Trophoblast cell (in vitro differentiated cells and primary cell): ENCODE measurements at regions not wholly inside any gene's neighbourhood (a gene's known extent, or its start where the extent isn't known, plus 50 kb on each side); places are given as distances from the start of the nearest gene placed in this dataset.

Experiments used
- DNase-seq, 2 donors: peaks; one replicate each; pipeline ENCODE4 v3.0.0-alpha.2; 2016
- H2AFZ ChIP-seq: 2 replicates; pipeline ENCODE4 v1.6.1; 2013; ENCODE audit warnings: low read length, moderate library complexity, mild to moderate bottlenecking; ENCODE audit not compliant: insufficient read depth, poor library complexity
- H2AK5ac ChIP-seq: 2 replicates; pipeline ENCODE4 v1.6.1; 2013; ENCODE audit warnings: mild to moderate bottlenecking, low read length
- H2BK120ac ChIP-seq: 2 replicates; pipeline ENCODE4 v1.6.1; 2013; ENCODE audit warnings: low read length, mild to moderate bottlenecking, moderate library complexity; ENCODE audit not compliant: insufficient read depth, poor library complexity
- H2BK12ac ChIP-seq: 2 replicates; pipeline ENCODE4 v1.6.1; 2013; ENCODE audit warnings: mild to moderate bottlenecking, low read length, moderate library complexity
- H2BK5ac ChIP-seq: 2 replicates; pipeline ENCODE4 v1.6.1; 2013; ENCODE audit warnings: low read length, low read depth, moderate library complexity, mild to moderate bottlenecking; ENCODE audit not compliant: poor library complexity
- H3K14ac ChIP-seq: 2 replicates; pipeline ENCODE4 v1.6.1; 2013; ENCODE audit warnings: mild to moderate bottlenecking, low read length
- H3K18ac ChIP-seq: 2 replicates; pipeline ENCODE4 v1.6.1; 2013; ENCODE audit warnings: mild to moderate bottlenecking, low read length
- H3K23ac ChIP-seq: 2 replicates; pipeline ENCODE4 v1.6.1; 2013; ENCODE audit warnings: low read length
- H3K27ac ChIP-seq: 2 replicates; pipeline ENCODE4 v1.5.1; 2013; ENCODE audit warnings: low read depth, mild to moderate bottlenecking, inconsistent platforms, low read length, moderate library complexity
- H3K27me3 ChIP-seq: 2 replicates; pipeline ENCODE4 v1.6.1; 2013; ENCODE audit warnings: inconsistent platforms, mild to moderate bottlenecking, low read length, moderate library complexity; ENCODE audit not compliant: insufficient read depth
- H3K36me3 ChIP-seq, 2 experiments: 1 replicate in 1 of 2; 2 replicates in 1 of 2; pipeline ENCODE4 v1.6.1; 2013; ENCODE audit warnings: low read length in 2 of 2, mild to moderate bottlenecking in 2 of 2, moderate library complexity in 1 of 2; ENCODE audit not compliant: insufficient read depth in 2 of 2, control insufficient read depth in 1 of 2
- H3K4ac ChIP-seq: 2 replicates; pipeline ENCODE4 v1.6.1; 2013; ENCODE audit warnings: low read depth, mild to moderate bottlenecking, low read length, moderate library complexity
- H3K4me1 ChIP-seq, 2 experiments: 1 replicate in 1 of 2; 2 replicates in 1 of 2; pipeline ENCODE4 v1.6.1; 2013; ENCODE audit warnings: low read length in 2 of 2, mild to moderate bottlenecking in 2 of 2, moderate library complexity in 1 of 2; ENCODE audit not compliant: insufficient read depth in 2 of 2, control insufficient read depth in 1 of 2
- H3K4me2 ChIP-seq: 2 replicates; pipeline ENCODE4 v1.6.1; 2013; ENCODE audit warnings: inconsistent platforms, mild to moderate bottlenecking, low read length, moderate library complexity
- H3K4me3 ChIP-seq: 2 replicates; pipeline ENCODE4 v1.5.1; 2013; ENCODE audit warnings: mild to moderate bottlenecking, low read depth, low read length, inconsistent platforms
- H3K79me1 ChIP-seq: one replicate; pipeline ENCODE4 v1.6.1; 2013; ENCODE audit warnings: low read length
- H3K79me2 ChIP-seq: 2 replicates; pipeline ENCODE4 v1.6.1; 2013; ENCODE audit warnings: low read length, mild to moderate bottlenecking; ENCODE audit not compliant: control insufficient read depth, insufficient read depth, poor library complexity
- H3K9ac ChIP-seq: 2 replicates; pipeline ENCODE4 v1.6.1; 2013; ENCODE audit warnings: mild to moderate bottlenecking, low read length
- H3K9me3 ChIP-seq: 2 replicates; pipeline ENCODE4 v1.6.1; 2013; ENCODE audit warnings: low read depth, mild to moderate bottlenecking, control low read depth, inconsistent platforms, low read length; ENCODE audit not compliant: insufficient read depth
- H4K12ac ChIP-seq: 2 replicates; pipeline ENCODE4 v1.6.1; 2013; ENCODE audit warnings: low read depth, mild to moderate bottlenecking, low read length, moderate library complexity
- H4K8ac ChIP-seq: 2 replicates; pipeline ENCODE4 v1.6.1; 2013; ENCODE audit warnings: low read depth, mild to moderate bottlenecking, low read length, moderate library complexity
- H4K91ac ChIP-seq: one replicate; pipeline ENCODE4 v1.6.1; 2013; ENCODE audit warnings: low read depth, mild to moderate bottlenecking, low read length, moderate library complexity
- WGBS: extraction: QIAGEN DNeasy Blood & Tissue Kit; methylation state at CpG from one replicate; pipeline ENCODE4 v1.1.7; 2013; ENCODE audit warnings: missing lambda C conversion rate; ENCODE audit not compliant: insufficient read length, insufficient coverage; ENCODE audit errors: extremely low coverage; 5-methylcytosine and 5-hydroxymethylcytosine counted together

DNA sequence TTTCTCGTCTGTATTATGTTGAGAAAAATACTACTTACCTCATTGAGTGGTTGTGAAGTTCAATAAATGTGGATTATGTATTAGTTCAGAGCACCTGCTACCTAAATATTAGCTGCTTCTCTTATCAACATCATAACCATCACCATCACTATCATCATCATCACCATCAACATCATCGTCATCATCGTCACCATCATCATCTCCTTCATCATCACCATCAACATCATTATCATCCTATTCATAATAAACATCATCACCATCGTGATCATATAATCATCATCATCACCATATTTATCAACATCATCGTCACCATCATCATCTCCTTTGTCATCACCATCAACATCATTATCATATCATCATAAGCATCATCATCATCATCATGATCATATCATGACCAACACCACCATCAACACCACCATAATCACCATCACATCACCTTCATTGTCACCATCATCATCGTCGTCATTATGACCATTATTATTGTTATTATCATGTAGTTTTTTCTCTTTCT is 181.0 kb upstream of the ADCY2 start:
- Histone ChIP-seq H2BK12ac (no peak overlapping the region), H3K4me1 (peaks cover 0 to 2% of the 10 kb centered on the region in 2 experiments), H2AK5ac (no peak overlapping the region), H3K4ac (no peak overlapping the region), H3K4me3 (no peak overlapping the region), H2BK120ac (no peak overlapping the region), H3K79me1 (no peaks in the 10 kb centered on the region), H4K12ac (no peak overlapping the region), H4K91ac (no peak overlapping the region), H4K8ac (no peak overlapping the region), H3K27ac (no peak overlapping the region), H3K18ac (no peak overlapping the region), H3K9me3 (no peaks in the 10 kb centered on the region), H3K23ac (no peak overlapping the region), H3K27me3 (no peaks in the 10 kb centered on the region), H3K14ac (no peak overlapping the region), H3K9ac (no peak overlapping the region), H2BK5ac (no peak overlapping the region), H2AFZ (no peak overlapping the region), H3K4me2 (no peak overlapping the region), H3K36me3 (no peaks in the 10 kb centered on the region), H3K79me2 (no peaks in the 10 kb centered on the region)
- 100% methylated on average over 4 of the region's 7 CpGs for whole genome bisulfite sequencing
- no peak for DNase-seq

DNA sequence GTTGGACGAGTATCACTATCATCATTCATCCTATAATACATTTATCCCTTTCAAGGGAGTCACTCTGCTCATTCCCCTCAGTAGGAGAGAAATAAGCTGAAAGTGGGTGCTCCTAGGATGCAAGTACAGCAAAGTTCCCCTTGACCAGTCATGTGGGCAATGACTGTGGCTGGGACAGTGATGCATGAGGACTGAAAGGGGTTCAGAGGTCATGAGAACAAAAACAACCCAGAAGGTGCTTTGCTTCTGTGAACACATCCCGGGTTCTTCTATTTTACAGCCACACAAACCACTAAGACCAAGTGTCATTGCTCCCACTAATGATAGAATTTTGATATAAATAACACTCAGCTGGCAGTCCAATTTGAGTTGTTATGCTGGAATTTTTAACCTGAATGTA is 177.8 kb upstream of the ADCY2 start:
- Histone ChIP-seq H3K79me1 (no peaks in the 10 kb centered on the region), H3K4me2 (no peak overlapping the region), H4K8ac (no peak overlapping the region), H3K27me3 (no peaks in the 10 kb centered on the region), H4K91ac (no peak overlapping the region), H3K27ac (no peak overlapping the region), H2AFZ (no peak overlapping the region), H2BK12ac (no peak overlapping the region), H3K23ac (no peak overlapping the region), H3K4ac (no peak overlapping the region), H2AK5ac (no peak overlapping the region), H3K9me3 (no peaks in the 10 kb centered on the region), H2BK120ac (no peak overlapping the region), H3K18ac (no peak overlapping the region), H4K12ac (no peak overlapping the region), H2BK5ac (no peak overlapping the region), H3K4me1 (no peaks in the 10 kb centered on the region), H3K14ac (no peak overlapping the region), H3K79me2 (no peaks in the 10 kb centered on the region), H3K4me3 (no peak overlapping the region), H3K9ac (no peak overlapping the region), H3K36me3 (no peaks in the 10 kb centered on the region)
- no peak for DNase-seq
- WGBS = no CpG with 5 or more reads among the region's 2 CpGs

DNA sequence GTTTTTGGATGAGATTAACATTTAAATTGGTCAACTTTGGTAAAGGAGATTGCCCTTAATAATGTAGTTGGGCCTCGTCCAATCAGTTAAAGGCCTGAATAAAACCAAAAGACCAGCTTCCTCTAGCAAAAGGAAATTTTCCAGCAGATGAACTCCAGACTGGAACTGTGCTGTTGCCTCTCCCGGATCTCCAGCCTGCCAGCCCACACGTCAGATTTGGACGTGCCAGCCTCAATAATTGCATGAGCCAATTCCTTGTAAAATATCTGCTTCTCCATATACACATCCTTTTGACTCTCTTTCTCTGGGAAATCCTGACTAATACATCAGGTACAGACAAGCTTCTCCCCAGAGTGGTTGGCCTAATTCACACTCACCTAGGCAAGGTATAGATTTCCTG is 175.8 kb upstream of the ADCY2 start:
- H3K27ac ChIP-seq = no peak overlapping the region
- H2BK120ac ChIP-seq = no peak overlapping the region
- H3K9me3 ChIP-seq = no peaks in the 10 kb centered on the region
- H3K9ac ChIP-seq = no peak overlapping the region
- no peaks in the 10 kb centered on the region for H3K36me3 ChIP-seq
- no peak overlapping the region for H2AK5ac ChIP-seq
- H3K79me1 ChIP-seq = no peaks in the 10 kb centered on the region
- no peak overlapping the region for H3K23ac ChIP-seq
- H3K4me3 ChIP-seq = no peak overlapping the region
- H3K27me3 ChIP-seq = no peaks in the 10 kb centered on the region
- no peak overlapping the region for H4K91ac ChIP-seq
- no peak overlapping the region for H3K4ac ChIP-seq
- no peak for DNase-seq
- no peak overlapping the region for H4K12ac ChIP-seq
- H2AFZ ChIP-seq = no peak overlapping the region
- no peak overlapping the region for H3K18ac ChIP-seq
- no peak overlapping the region for H3K14ac ChIP-seq
- H3K4me2 ChIP-seq = no peak overlapping the region
- H3K4me1 ChIP-seq = no peaks in the 10 kb centered on the region
- no peaks in the 10 kb centered on the region for H3K79me2 ChIP-seq
- WGBS = no CpG with 5 or more reads among the region's 4 CpGs
- H4K8ac ChIP-seq = no peak overlapping the region
- H2BK5ac ChIP-seq = no peak overlapping the region
- no peak overlapping the region for H2BK12ac ChIP-seq

DNA sequence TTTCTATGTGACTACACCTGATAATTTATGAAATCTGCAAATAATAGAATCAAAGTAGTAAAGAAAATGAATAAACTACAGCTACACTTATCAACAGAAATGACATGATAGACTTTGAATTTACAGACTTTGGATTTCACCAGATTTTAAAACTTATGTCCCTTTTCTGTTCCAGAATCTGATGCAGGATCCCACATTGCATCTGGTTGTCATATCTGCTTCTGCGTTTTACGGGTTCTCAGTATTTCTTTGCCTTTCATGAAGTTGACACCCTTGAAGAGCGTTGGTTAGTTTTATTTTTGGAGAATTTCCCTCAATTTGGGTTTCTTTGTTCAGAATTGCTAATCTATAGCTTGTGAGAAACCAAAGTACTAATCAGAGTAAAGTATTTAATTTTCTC is 174.9 kb upstream of the ADCY2 start:
- H3K4me1 ChIP-seq = no peaks in the 10 kb centered on the region
- H3K27me3 ChIP-seq = no peaks in the 10 kb centered on the region
- no peak overlapping the region for H2AFZ ChIP-seq
- no peak overlapping the region for H2AK5ac ChIP-seq
- no peak overlapping the region for H3K27ac ChIP-seq
- no peak overlapping the region for H3K23ac ChIP-seq
- H4K8ac ChIP-seq = no peak overlapping the region
- no peak for DNase-seq
- H3K9ac ChIP-seq = no peak overlapping the region
- no peaks in the 10 kb centered on the region for H3K79me1 ChIP-seq
- no CpG with 5 or more reads among the region's 3 CpGs for WGBS
- H2BK120ac ChIP-seq = no peak overlapping the region
- H3K14ac ChIP-seq = no peak overlapping the region
- H3K36me3 ChIP-seq = no peaks in the 10 kb centered on the region
- no peaks in the 10 kb centered on the region for H3K79me2 ChIP-seq
- no peak overlapping the region for H3K4me2 ChIP-seq
- no peak overlapping the region for H2BK5ac ChIP-seq
- H3K9me3 ChIP-seq = no peaks in the 10 kb centered on the region
- H3K4me3 ChIP-seq = no peak overlapping the region
- H4K91ac ChIP-seq = no peak overlapping the region
- no peak overlapping the region for H3K18ac ChIP-seq
- no peak overlapping the region for H2BK12ac ChIP-seq
- H3K4ac ChIP-seq = no peak overlapping the region
- H4K12ac ChIP-seq = no peak overlapping the region
